Stimulated activated CD4-positive, alpha-beta T cell treated with anti-CD3 and anti-CD28 coated beads, Interleukin-1b, Interleukin-23, amount 100 ng/mL, for 24 hours (primary cell): ENCODE measurements at regions not wholly inside any gene's neighbourhood (a gene's known extent, or its start where the extent isn't known, plus 50 kb on each side); places are given as distances from the start of the nearest gene placed in this dataset.

ENCODE experiments used
- DNase-seq, 4 experiments: peaks; one replicate each; pipeline ENCODE4 v3.0.0-alpha.2; 2020; ENCODE audit warnings: low read depth in 4 of 4, low spot score in 1 of 4

GRCh38 chr2:198259496-198259895 lies 455.1 kb downstream of the PLCL1 start:
- DNase-seq, result no peak

GRCh38 chr2:198254536-198255090 lies 450.2 kb downstream of the PLCL1 start:
- DNase-seq, result no peak

GRCh38 chr2:198253995-198254394 lies 449.6 kb downstream of the PLCL1 start:
- no peak for DNase-seq

GRCh38 chr2:198252472-198252871 lies 448.1 kb downstream of the PLCL1 start:
- no peak for DNase-seq

- no peak for DNase-seq
Observed at GRCh38 chr2:198242093-198242492, 437.7 kb downstream of the PLCL1 start.

GRCh38 chr2:198238429-198238828 lies 434.0 kb downstream of the PLCL1 start:
- DNase-seq, result no peak

GRCh38 chr2:198236338-198236737 lies 431.9 kb downstream of the PLCL1 start:
- DNase-seq, result no peak

GRCh38 chr2:198232281-198232680 lies 427.9 kb downstream of the PLCL1 start:
- no peak for DNase-seq

- DNase-seq, result no peak
Observed at GRCh38 chr2:198231562-198231961, 427.2 kb downstream of the PLCL1 start.

- DNase-seq, result no peak
Observed at GRCh38 chr2:198220763-198221610, 416.6 kb downstream of the PLCL1 start.

- DNase-seq, result no peak
Observed at GRCh38 chr2:198219292-198219691, 414.9 kb downstream of the PLCL1 start.

GRCh38 chr2:198214114-198214596 lies 409.8 kb downstream of the PLCL1 start:
- no peak for DNase-seq

GRCh38 chr2:198213253-198213652 lies 408.9 kb downstream of the PLCL1 start:
- no peak for DNase-seq

- DNase-seq, result no peak
Observed at GRCh38 chr2:198211706-198212105, 407.3 kb downstream of the PLCL1 start.

- no peak for DNase-seq
Observed at GRCh38 chr2:198203336-198204069, 399.1 kb downstream of the PLCL1 start.
